ENCODE measurements at regions not wholly inside any gene's neighbourhood (a gene's known extent, or its start where the extent isn't known, plus 50 kb on each side); places are given as distances from the start of the nearest gene placed in this dataset.

DNA sequence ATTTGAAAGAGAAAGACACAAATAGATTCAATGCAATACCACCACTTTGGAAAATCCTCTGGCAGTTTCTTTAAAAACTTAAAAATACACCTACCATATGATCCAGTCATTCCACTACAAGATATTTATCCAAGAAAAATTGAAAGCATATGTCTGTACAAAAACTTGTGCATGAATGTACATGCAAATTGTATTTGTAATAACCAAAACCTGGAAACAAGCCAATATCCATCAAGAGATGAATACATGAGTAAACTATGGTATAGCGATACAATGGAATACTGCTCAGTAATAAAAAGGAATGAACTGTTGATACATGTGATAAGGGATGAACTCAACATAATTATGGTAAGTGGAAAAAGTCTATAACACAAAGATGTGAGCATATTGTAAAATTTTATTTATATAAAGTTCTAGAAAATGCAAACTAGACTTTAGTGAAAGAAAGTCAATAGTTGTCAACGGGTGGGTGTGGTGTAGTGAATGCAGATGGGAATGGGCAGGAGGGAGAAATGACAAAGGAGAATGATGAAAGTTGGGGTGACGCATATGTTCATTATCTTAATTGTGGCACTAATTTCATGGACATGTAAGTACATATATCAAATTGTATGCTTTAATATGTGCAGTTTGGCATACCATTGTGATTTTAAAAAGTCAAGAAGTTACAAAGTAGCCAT lies 347.5 kb downstream of the SAMD5 start:
- DNase-seq (ENCODE audit: low read depth in 1 of 2, low spot score in 1 of 2) (no peak), ATAC-seq (no peak), FAIRE-seq (no peak)
- H3K4me3 ChIP-seq = no peak overlapping the region
- CTCF ChIA-PET = no interaction called here
- no peaks in the 10 kb centered on the region for H3K4me1 ChIP-seq
- H3K27ac ChIP-seq = no peak overlapping the region
- WGBS (ENCODE audit: missing lambda C conversion rate) = 65% methylated on average over 3 of the region's 3 CpGs
- no peak overlapping the region for H3K4me2 ChIP-seq
- H3K9me3 ChIP-seq = no peaks in the 10 kb centered on the region
- no peak for TF ChIP-seq RNF2 (IDR thresholded peaks at IDR 0.05; ENCODE audit: borderline replicate concordance, low read depth)
- TF ChIP-seq CHD2 (IDR thresholded peaks at IDR 0.05; ENCODE audit: low read length, partially characterized antibody) = no peak
- TF ChIP-seq NR3C1 (IDR thresholded peaks at IDR 0.05) = no peak
- no peak for TF ChIP-seq BHLHE40 (IDR thresholded peaks at IDR 0.05; ENCODE audit: low read depth, low read length)
- no peak for TF ChIP-seq CTCF (IDR thresholded peaks at IDR 0.05)
- TF ChIP-seq RAD21 (conservative IDR thresholded peaks at IDR 0.05 in 1 of 2, IDR thresholded peaks at IDR 0.05 in 1 of 2) = no peak
- TF ChIP-seq TP53 (CRISPR knock-in tag; IDR thresholded peaks at IDR 0.05) = no peak
- TF ChIP-seq MAX (IDR thresholded peaks at IDR 0.05) = no peak
- TF ChIP-seq ESRRA (IDR thresholded peaks at IDR 0.05; ENCODE audit: borderline replicate concordance, low read length) = no peak
- no peak for TF ChIP-seq HEYL (CRISPR knock-in tag; IDR thresholded peaks at IDR 0.05)
- no peak for TF ChIP-seq CBX8 (IDR thresholded peaks at IDR 0.05)
- no peak for TF ChIP-seq USF2 (IDR thresholded peaks at IDR 0.05)
- no peak for TF ChIP-seq HDAC2 (IDR thresholded peaks at IDR 0.05)
- no peak for TF ChIP-seq KDM1A (IDR thresholded peaks at IDR 0.05; ENCODE audit: low read depth)
- TF ChIP-seq JUN (IDR thresholded peaks at IDR 0.05) = no peak
- TF ChIP-seq HOXB13 (CRISPR knock-in tag; IDR thresholded peaks at IDR 0.05; ENCODE audit: low read depth) = no peak
- TF ChIP-seq REST (IDR thresholded peaks at IDR 0.05) = no peak
- TF ChIP-seq MAFK (IDR thresholded peaks at IDR 0.05; ENCODE audit: partially characterized antibody) = no peak
- TF ChIP-seq, protein P1, sequence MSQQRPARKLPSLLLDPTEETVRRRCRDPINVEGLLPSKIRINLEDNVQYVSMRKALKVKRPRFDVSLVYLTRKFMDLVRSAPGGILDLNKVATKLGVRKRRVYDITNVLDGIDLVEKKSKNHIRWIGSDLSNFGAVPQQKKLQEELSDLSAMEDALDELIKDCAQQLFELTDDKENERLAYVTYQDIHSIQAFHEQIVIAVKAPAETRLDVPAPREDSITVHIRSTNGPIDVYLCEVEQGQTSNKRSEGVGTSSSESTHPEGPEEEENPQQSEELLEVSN (IDR thresholded peaks at IDR 0.05; ENCODE audit: borderline replicate concordance, low read depth) = no peak
- TF ChIP-seq MYC (IDR thresholded peaks at IDR 0.05; ENCODE audit: borderline replicate concordance, low read length) = no peak
- POLR2A ChIA-PET = no interaction called here

DNA sequence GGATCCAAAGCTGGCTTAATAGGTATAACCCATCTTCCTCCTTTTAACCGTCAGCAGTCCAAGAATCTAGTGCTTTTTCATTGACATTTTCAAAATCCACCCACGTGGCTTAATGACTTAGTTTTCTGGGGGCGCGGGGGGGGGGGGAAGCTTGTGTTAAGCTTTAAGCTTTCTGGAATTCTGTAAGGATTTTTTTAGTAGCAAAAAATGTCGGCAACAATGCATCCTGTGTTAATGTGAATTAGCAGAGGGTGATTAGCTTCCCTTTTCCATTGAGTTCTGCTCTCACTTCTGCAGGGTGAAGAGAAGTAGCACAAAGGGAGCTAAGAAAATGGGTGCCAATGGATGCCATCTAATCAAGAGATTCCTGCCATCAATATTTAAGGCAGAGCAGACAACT lies 348.2 kb downstream of the SAMD5 start:
- Histone ChIP-seq H3K27ac (no peak overlapping the region), H3K4me3 (no peak overlapping the region), H3K9me3 (no peaks in the 10 kb centered on the region), H3K4me1 (no peaks in the 10 kb centered on the region), H3K4me2 (no peak overlapping the region)
- no peak for DNase-seq (ENCODE audit: low read depth in 1 of 2, low spot score in 1 of 2)
- no peak for ATAC-seq
- FAIRE-seq = no peak
- TF ChIP-seq MYC (IDR thresholded peaks at IDR 0.05; ENCODE audit: borderline replicate concordance, low read length) (no peak), TFCP2L1 (CRISPR knock-in tag; IDR thresholded peaks at IDR 0.05) (no peak), CBX2 (IDR thresholded peaks at IDR 0.05; ENCODE audit: borderline replicate concordance, low read depth) (no peak), HEYL (CRISPR knock-in tag; IDR thresholded peaks at IDR 0.05) (no peak), GATA3 (IDR thresholded peaks at IDR 0.05; ENCODE audit: borderline replicate concordance) (no peak), JUN (IDR thresholded peaks at IDR 0.05) (no peak), EHMT2 (IDR thresholded peaks at IDR 0.05; ENCODE audit: low read depth) (no peak)
- TF ChIP-seq, protein P1 (IDR thresholded peaks at IDR 0.05; ENCODE audit: borderline replicate concordance, low read depth) = no peak
- TF ChIP-seq, protein P2, sequence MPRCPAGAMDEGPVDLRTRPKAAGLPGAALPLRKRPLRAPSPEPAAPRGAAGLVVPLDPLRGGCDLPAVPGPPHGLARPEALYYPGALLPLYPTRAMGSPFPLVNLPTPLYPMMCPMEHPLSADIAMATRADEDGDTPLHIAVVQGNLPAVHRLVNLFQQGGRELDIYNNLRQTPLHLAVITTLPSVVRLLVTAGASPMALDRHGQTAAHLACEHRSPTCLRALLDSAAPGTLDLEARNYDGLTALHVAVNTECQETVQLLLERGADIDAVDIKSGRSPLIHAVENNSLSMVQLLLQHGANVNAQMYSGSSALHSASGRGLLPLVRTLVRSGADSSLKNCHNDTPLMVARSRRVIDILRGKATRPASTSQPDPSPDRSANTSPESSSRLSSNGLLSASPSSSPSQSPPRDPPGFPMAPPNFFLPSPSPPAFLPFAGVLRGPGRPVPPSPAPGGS (IDR thresholded peaks at IDR 0.05) = no peak
- TF ChIP-seq, protein P3, sequence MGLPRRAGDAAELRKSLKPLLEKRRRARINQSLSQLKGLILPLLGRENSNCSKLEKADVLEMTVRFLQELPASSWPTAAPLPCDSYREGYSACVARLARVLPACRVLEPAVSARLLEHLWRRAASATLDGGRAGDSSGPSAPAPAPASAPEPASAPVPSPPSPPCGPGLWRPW (IDR thresholded peaks at IDR 0.05) = no peak
- CTCF ChIA-PET = no interaction called here
- POLR2A ChIA-PET = no interaction called here
- 55% methylated on average over 3 of the region's 5 CpGs for WGBS (ENCODE audit: missing lambda C conversion rate)
